ENCODE measurements at regions not wholly inside any gene's neighbourhood (a gene's known extent, or its start where the extent isn't known, plus 50 kb on each side); places are given as distances from the start of the nearest gene placed in this dataset.

DNA sequence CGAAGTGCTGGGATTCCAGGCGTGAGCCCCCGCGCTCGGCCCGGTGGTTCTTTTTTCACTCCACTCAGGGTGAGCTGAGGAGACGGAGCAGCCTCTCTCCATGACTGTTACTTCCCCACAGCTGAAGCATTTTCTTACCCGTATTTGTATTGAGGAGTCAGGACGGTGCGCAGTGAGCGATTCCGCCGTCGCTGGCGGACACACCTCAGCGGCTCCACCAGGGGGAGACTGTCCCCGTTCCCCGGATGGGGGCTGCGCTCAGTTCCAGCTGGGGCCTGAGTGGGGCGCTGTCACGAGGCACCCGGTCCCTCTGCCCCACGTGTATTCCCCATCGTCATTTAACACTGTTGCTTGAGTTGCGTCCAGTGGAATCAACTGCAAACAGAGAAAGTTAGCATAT, 844.0 kb upstream of the FRG1 start:
- TF ChIP-seq, protein P1, sequence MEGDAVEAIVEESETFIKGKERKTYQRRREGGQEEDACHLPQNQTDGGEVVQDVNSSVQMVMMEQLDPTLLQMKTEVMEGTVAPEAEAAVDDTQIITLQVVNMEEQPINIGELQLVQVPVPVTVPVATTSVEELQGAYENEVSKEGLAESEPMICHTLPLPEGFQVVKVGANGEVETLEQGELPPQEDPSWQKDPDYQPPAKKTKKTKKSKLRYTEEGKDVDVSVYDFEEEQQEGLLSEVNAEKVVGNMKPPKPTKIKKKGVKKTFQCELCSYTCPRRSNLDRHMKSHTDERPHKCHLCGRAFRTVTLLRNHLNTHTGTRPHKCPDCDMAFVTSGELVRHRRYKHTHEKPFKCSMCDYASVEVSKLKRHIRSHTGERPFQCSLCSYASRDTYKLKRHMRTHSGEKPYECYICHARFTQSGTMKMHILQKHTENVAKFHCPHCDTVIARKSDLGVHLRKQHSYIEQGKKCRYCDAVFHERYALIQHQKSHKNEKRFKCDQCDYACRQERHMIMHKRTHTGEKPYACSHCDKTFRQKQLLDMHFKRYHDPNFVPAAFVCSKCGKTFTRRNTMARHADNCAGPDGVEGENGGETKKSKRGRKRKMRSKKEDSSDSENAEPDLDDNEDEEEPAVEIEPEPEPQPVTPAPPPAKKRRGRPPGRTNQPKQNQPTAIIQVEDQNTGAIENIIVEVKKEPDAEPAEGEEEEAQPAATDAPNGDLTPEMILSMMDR (IDR thresholded peaks at IDR 0.05; ENCODE audit: low read depth, low read length, poor library complexity, severe bottlenecking) = peak; percentile 39
- no peak for TF ChIP-seq EZH2phosphoT487 (IDR thresholded peaks at IDR 0.05; ENCODE audit: borderline replicate concordance, low read length)
- Histone ChIP-seq H3K27ac (ENCODE audit: low read depth, low read length) (no peak overlapping the region), H3K4me1 (ENCODE audit: control insufficient read depth, low read length) (no peaks in the 10 kb centered on the region), H3K27me3 (ENCODE audit: control insufficient read depth, low read length) (no peaks in the 10 kb centered on the region), H3K9me2 (replicated peaks; ENCODE audit: control insufficient read depth, low read length) (no peaks in the 10 kb centered on the region), H3K9me3 (ENCODE audit: control insufficient read depth, insufficient read depth, low read length) (no peaks in the 10 kb centered on the region), H3K4me2 (ENCODE audit: low read length) (no peak overlapping the region), H3F3A (ENCODE audit: control insufficient read depth, insufficient read depth) (no peaks in the 10 kb centered on the region), H3K79me2 (ENCODE audit: control insufficient read depth, low read length) (no peaks in the 10 kb centered on the region), H3K4me3 (ENCODE audit: low read length) (no peak overlapping the region), H3K36me3 (ENCODE audit: control insufficient read depth, low read length) (no peaks in the 10 kb centered on the region), H4K20me1 (ENCODE audit: control insufficient read depth, insufficient read depth, low read depth, low read length) (no peaks in the 10 kb centered on the region)

DNA sequence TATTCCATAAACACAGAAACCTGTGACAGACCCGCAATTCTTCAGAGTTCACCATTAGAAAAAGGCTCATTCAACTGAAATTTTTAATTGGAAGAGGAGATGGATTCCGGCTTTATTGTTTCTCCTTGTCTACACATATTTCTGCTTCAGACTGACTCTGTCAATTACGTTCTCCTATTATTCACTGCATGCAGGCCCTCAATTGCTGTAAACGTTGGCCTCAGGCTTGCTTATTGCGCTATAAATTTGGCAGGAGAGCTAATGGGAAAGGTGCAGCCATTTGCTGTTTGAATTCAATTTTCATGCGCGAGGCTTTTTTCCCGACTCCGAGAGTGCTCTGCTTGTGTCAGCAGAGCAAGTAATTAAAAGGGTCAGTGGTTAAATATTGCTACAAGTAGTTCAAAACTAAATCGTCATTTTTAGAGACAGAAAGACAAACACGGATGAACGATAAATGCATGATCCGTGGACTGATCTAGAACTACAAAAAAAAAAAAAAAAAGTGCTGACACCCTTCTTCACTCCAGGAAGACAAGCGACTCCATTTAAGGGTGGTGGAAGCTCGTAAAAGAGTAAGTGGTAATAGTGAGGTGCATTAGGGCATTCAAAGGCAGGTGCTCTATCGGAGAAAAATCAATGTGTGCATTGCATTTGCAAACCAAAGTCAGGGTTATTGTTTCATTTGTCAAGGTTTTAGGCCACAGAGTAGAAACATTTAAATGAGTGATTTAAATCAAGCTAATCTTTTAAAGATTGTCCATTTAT, 841.6 kb upstream of the FRG1 start:
- Histone ChIP-seq H3K4me3 (ENCODE audit: low read length) (no peak overlapping the region), H3K27me3 (ENCODE audit: control insufficient read depth, low read length) (no peaks in the 10 kb centered on the region), H3F3A (ENCODE audit: control insufficient read depth, insufficient read depth) (no peaks in the 10 kb centered on the region), H3K27ac (ENCODE audit: low read depth, low read length) (no peak overlapping the region), H4K20me1 (ENCODE audit: control insufficient read depth, insufficient read depth, low read depth, low read length) (no peaks in the 10 kb centered on the region), H3K4me2 (ENCODE audit: low read length) (no peak overlapping the region), H3K36me3 (ENCODE audit: control insufficient read depth, low read length) (no peaks in the 10 kb centered on the region), H3K9me2 (replicated peaks; ENCODE audit: control insufficient read depth, low read length) (no peaks in the 10 kb centered on the region), H3K4me1 (ENCODE audit: control insufficient read depth, low read length) (no peaks in the 10 kb centered on the region), H3K9me3 (ENCODE audit: control insufficient read depth, insufficient read depth, low read length) (no peaks in the 10 kb centered on the region), H3K79me2 (ENCODE audit: control insufficient read depth, low read length) (no peaks in the 10 kb centered on the region)
- TF ChIP-seq, protein P1 (IDR thresholded peaks at IDR 0.05; ENCODE audit: low read depth, low read length, poor library complexity, severe bottlenecking) = no peak
- no peak for TF ChIP-seq EZH2phosphoT487 (IDR thresholded peaks at IDR 0.05; ENCODE audit: borderline replicate concordance, low read length)

DNA sequence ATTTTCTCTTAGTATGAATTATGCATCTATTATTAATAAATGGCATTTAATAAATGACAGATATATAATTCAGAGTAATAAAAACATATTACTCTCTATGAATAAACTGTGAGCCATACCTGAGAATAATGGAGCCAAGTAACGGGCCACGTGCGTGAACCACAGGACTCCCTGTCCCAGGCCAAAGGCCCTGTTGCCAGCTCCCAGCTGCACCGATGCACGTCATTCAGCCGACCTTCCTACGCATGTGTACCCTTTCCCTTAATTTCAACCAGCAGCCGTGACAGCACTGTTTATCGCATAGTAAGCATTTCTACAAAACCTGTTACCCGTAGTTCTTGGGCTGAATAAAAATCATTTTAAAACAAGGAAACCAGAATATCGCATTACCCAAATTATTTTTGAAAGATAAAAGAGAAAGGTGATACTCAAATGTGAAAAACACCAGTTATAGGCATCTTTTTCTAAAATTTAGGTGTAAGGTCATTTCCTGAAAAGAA, 827.2 kb upstream of the FRG1 start:
- TF ChIP-seq, protein P1 (IDR thresholded peaks at IDR 0.05; ENCODE audit: low read depth, low read length, poor library complexity, severe bottlenecking) = no peak
- TF ChIP-seq EZH2phosphoT487 (IDR thresholded peaks at IDR 0.05; ENCODE audit: borderline replicate concordance, low read length) = no peak
- H3K4me1 ChIP-seq (ENCODE audit: control insufficient read depth, low read length) = no peaks in the 10 kb centered on the region
- no peak overlapping the region for H3K27ac ChIP-seq (ENCODE audit: low read depth, low read length)
- H3K27me3 ChIP-seq (ENCODE audit: control insufficient read depth, low read length) = no peaks in the 10 kb centered on the region
- no peaks in the 10 kb centered on the region for H4K20me1 ChIP-seq (ENCODE audit: control insufficient read depth, insufficient read depth, low read depth, low read length)
- H3F3A ChIP-seq (ENCODE audit: control insufficient read depth, insufficient read depth) = no peaks in the 10 kb centered on the region
- H3K4me2 ChIP-seq (ENCODE audit: low read length) = no peak overlapping the region
- H3K9me2 ChIP-seq (replicated peaks; ENCODE audit: control insufficient read depth, low read length) = no peaks in the 10 kb centered on the region
- no peak overlapping the region for H3K4me3 ChIP-seq (ENCODE audit: low read length)
- H3K79me2 ChIP-seq (ENCODE audit: control insufficient read depth, low read length) = no peaks in the 10 kb centered on the region
- H3K9me3 ChIP-seq (ENCODE audit: control insufficient read depth, insufficient read depth, low read length) = peaks cover 4% of the 10 kb centered on the region; the same call in 1 of the 2 replicates
- H3K36me3 ChIP-seq (ENCODE audit: control insufficient read depth, low read length) = no peaks in the 10 kb centered on the region

Measured in DOHH2 (cell line).